Spleen (tissue), 7 donors: ENCODE measurements at regions not wholly inside any gene's neighbourhood (a gene's known extent, or its start where the extent isn't known, plus 50 kb on each side); places are given as distances from the start of the nearest gene placed in this dataset.

ENCODE experiments used
- CTCF ChIP-seq, 11 experiments: fragments of 200-600 bp in 7 of 11; fragments of 450-650 bp in 4 of 11; sonication (generic) in 4 of 11; IDR thresholded peaks in 8 of 11; conservative IDR thresholded peaks in 3 of 11; 1 replicate in 7 of 11; 2 replicates in 4 of 11; pipeline versions ENCODE4 v1.4.0 to v1.8.0; 2016 to 2021; ENCODE audit warnings: antibody characterized with exemption in 11 of 11, inconsistent platforms in 4 of 11, mild to moderate bottlenecking in 1 of 11
- POLR2A ChIP-seq, 3 donors: fragments of 450-650 bp; IDR thresholded peaks; one replicate each; pipeline ENCODE4 v1.5.1; 2017; ENCODE audit warnings: antibody characterized with exemption in 3 of 3, mild to moderate bottlenecking in 1 of 3
- POLR2AphosphoS5 ChIP-seq, 3 donors: sonication (generic); formaldehyde crosslinking; IDR thresholded peaks; one replicate each; pipeline ENCODE4 v1.5.1; 2017; ENCODE audit warnings: antibody characterized with exemption in 3 of 3
- donor health status: DM: no; HTN: no; CAD: no; lungs with moderate emphysema.
- donor health status: DM: no; HTN: no; CAD: no.
- donor health status: DM: no; HTN: no; CAD: no.

- no peak for TF ChIP-seq POLR2A (IDR thresholded peaks at IDR 0.05)
- TF ChIP-seq CTCF (IDR thresholded peaks at IDR 0.05 in 8 of 11, conservative IDR thresholded peaks at IDR 0.05 in 3 of 11) = no peak
- no peak for TF ChIP-seq POLR2AphosphoS5 (IDR thresholded peaks at IDR 0.05)
Measured at GRCh38 chr6:164113637-164114036, 699.1 kb downstream of the QKI start.
